Thoracic aorta (tissue), 2 donors: ENCODE measurements at regions not wholly inside any gene's neighbourhood (a gene's known extent, or its start where the extent isn't known, plus 50 kb on each side); places are given as distances from the start of the nearest gene placed in this dataset.

Experiments
- ATAC-seq: fragments of 150-250 bp; one replicate; pipeline ENCODE4 v1.8.0; 2017; ENCODE audit warnings: low read depth; ENCODE audit not compliant: insufficient number of reproducible peaks, low FRiP score
- DNase-seq: peaks from one replicate; pipeline ENCODE4 v3.0.0-alpha.2; 2020; ENCODE audit warnings: low spot score
- H3K27ac ChIP-seq, 2 donors: fragments of 200-600 bp; sonication (generic); 1 replicate in 1 of 2; 2 replicates in 1 of 2; pipeline ENCODE4 v1.5.1; 2016; ENCODE audit warnings: mild to moderate bottlenecking in 2 of 2, moderate library complexity in 2 of 2
- H3K27me3 ChIP-seq: fragments of 200-600 bp; sonication (generic); replicated peaks from 2 replicates; pipeline ENCODE4 v1.6.0; 2016; ENCODE audit warnings: mild to moderate bottlenecking; ENCODE audit not compliant: insufficient read depth
- H3K36me3 ChIP-seq: fragments of 200-600 bp; sonication (generic); one replicate; pipeline ENCODE4 v1.5.1; 2016
- H3K4me1 ChIP-seq, 2 donors: fragments of 200-600 bp; sonication (generic); 1 replicate in 1 of 2; 2 replicates in 1 of 2; pipeline versions ENCODE4 v1.5.1 to v1.6.0; 2016; ENCODE audit warnings: low read depth in 2 of 2, mild to moderate bottlenecking in 1 of 2; ENCODE audit not compliant: control insufficient read depth in 1 of 2
- H3K4me3 ChIP-seq: fragments of 200-600 bp; sonication (generic); 2 replicates; pipeline ENCODE4 v1.5.1; 2016; ENCODE audit warnings: mild to moderate bottlenecking
- H3K9me3 ChIP-seq: fragments of 200-600 bp; sonication (generic); 2 replicates; pipeline ENCODE4 v1.5.1; 2016
- TF ChIP-seq, protein P1 (sequence below): fragments of 200-600 bp; sonication (generic); IDR thresholded peaks from one replicate; pipeline ENCODE4 v1.5.1; 2019; ENCODE audit warnings: antibody characterized with exemption

DNA sequence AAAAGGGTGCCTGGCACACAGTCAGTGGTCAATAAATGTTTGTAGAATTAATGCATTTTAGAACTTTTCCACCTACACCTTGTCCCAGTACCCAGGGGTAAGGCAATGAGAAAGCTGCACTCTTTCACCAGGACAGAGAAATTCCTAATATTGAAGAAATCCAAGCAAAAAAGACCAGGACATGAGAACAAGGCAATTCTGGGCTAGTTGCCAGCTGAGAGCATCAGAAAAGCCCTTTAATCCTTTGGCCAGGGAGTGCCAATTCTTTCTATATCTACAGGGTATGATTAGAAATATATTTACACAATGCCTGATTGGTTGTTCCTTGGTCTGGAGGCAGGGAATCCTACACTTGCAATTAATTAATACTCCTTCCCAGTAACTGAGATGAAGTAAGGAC is 492.4 kb upstream of the NFIA start:
- Histone ChIP-seq H3K27ac (no peak overlapping the region), H3K36me3 (no peaks in the 10 kb centered on the region), H3K4me1 (peaks cover 4 to 14% of the 10 kb centered on the region in 2 donors), H3K9me3 (no peaks in the 10 kb centered on the region), H3K4me3 (no peak overlapping the region), H3K27me3 (no peaks in the 10 kb centered on the region)
- ATAC-seq (no peak), DNase-seq (no peak)
- TF ChIP-seq, protein P1, sequence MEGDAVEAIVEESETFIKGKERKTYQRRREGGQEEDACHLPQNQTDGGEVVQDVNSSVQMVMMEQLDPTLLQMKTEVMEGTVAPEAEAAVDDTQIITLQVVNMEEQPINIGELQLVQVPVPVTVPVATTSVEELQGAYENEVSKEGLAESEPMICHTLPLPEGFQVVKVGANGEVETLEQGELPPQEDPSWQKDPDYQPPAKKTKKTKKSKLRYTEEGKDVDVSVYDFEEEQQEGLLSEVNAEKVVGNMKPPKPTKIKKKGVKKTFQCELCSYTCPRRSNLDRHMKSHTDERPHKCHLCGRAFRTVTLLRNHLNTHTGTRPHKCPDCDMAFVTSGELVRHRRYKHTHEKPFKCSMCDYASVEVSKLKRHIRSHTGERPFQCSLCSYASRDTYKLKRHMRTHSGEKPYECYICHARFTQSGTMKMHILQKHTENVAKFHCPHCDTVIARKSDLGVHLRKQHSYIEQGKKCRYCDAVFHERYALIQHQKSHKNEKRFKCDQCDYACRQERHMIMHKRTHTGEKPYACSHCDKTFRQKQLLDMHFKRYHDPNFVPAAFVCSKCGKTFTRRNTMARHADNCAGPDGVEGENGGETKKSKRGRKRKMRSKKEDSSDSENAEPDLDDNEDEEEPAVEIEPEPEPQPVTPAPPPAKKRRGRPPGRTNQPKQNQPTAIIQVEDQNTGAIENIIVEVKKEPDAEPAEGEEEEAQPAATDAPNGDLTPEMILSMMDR = no peak

DNA sequence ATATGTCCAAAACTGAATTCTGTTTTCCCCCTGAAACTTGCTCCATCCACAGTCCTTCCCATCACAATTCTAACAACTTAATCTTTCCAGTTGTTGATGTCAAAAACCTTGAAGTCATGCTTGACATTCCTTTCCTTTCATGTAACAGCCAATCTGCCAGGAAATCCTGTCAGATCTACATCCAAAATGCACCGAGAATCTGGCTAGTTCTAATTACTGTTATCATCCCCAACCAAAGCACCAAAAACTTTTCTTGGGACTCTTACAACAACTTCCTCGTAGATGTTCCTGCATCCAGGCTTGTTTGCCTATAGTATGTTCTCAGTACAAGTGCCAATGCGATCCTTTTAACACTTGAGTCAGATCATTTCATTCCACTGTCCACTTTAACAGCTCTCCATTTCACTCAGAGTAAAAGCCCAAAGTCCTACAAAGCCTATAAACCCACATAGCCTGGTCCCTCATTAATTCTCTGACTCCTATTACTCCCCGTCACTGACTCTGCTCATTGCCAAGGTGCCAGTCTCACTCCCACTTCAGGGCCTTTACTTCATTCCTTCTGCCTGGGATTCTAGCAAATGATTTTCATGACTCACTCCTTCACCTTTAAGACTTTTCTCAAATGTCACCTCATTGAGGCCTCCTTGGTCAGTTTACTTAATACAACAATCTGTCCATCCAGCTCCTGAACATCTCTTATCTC is 493.2 kb upstream of the NFIA start:
- no peak for ATAC-seq
- Histone ChIP-seq H3K4me3 (no peak overlapping the region), H3K9me3 (peaks cover 4% of the 10 kb centered on the region), H3K4me1 (peaks cover 4 to 14% of the 10 kb centered on the region in 2 donors), H3K27me3 (no peaks in the 10 kb centered on the region), H3K36me3 (no peaks in the 10 kb centered on the region), H3K27ac (peak overlapping the region in 1 of 2 donors; percentile 38)
- TF ChIP-seq, protein P1 = no peak
- no peak for DNase-seq

DNA sequence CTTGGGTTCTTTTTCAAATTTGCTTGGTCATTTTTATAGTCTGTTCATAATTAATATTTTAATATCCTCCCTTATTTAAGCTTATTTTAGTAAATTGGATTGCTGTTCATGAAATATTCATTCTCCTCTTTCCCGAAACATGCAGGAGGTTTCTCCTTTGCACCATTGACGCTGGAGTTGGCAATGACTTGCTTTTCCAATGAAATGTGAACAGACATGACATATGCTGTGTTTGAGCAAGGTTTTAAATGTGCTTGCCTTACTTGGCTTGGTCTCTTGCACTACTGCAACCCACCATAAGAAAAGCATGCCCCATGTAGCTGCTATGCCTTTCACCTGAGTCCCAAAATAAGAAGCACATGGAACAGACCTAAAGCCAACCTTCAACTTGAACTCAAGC is 498.0 kb upstream of the NFIA start:
- no peak overlapping the region for H3K4me3 ChIP-seq

DNA sequence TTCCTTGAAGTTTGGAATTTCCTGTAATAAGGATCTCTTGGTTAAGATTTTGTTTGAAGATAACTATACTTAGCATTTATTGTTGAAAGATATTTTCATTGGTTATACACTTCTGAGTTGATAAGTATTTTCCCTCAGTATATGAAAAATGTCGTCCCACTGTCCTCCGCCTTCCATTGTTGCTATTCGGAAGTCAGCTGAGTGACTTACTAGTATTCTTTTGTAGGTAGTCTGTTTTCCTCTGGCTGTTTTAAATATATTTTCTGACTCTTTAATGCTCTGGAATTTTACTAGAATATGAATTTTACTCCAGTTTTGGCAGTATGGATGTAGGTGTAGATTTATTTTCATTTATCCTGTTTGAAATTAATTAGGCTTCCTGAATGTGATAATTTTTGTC is 498.7 kb upstream of the NFIA start:
- TF ChIP-seq, protein P1 = no peak
- Histone ChIP-seq H3K36me3 (no peaks in the 10 kb centered on the region), H3K27me3 (no peaks in the 10 kb centered on the region), H3K4me3 (no peak overlapping the region), H3K27ac (no peak overlapping the region), H3K4me1 (peaks cover 0 to under 1% of the 10 kb centered on the region in 2 donors), H3K9me3 (peaks cover 14% of the 10 kb centered on the region)
- no peak for DNase-seq
- no peak for ATAC-seq

More for the DNA sequence above, 498.0 kb upstream of the NFIA start:
- no peaks in the 10 kb centered on the region for H3K36me3 ChIP-seq
- no peaks in the 10 kb centered on the region for H3K27me3 ChIP-seq
- DNase-seq (no peak), ATAC-seq (no peak)
- H3K4me1 ChIP-seq = peaks cover 0 to 8% of the 10 kb centered on the region in 2 donors
- no peak overlapping the region for H3K27ac ChIP-seq
- TF ChIP-seq, protein P1 = no peak
- peaks cover 14% of the 10 kb centered on the region for H3K9me3 ChIP-seq

DNA sequence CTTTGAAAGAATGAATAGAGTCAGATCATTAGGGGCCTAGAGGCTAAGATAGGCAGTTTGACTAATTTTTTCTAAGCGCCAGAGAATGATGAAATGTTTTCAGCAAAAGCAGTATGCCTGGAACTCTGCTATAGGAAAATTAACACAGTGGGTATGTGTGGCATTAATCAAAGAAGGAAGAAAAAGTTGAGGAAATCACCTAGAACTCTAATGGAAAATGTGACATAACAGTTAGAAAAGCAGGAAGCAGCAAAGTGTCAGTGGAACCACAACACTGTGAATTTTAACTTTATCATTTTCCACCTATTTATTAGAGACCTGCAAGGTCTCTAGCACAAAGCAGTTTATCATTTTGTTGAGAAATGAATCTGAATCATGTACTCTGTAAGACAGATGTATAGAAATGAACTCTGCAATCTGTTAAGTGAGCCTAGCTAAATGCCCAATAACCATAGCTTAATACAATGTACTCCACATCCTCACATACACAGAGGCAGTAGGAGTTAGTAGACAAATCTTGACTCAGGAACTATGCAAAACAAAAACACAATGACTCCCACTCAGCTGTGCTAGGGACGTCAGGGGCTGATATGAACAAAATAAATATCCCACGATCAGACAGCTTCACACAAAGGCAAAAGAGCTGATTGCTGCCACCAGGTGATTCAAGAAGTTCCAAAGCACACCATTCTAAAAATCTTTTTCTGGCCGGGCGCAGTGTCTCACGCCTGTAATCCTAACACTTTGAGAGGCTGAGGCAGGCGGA is 500.7 kb upstream of the NFIA start:
- H3K27me3 ChIP-seq = no peaks in the 10 kb centered on the region
- no peak for ATAC-seq

More for the DNA sequence above, 500.7 kb upstream of the NFIA start:
- Histone ChIP-seq H3K27ac (no peak overlapping the region), H3K4me1 (peaks cover 0 to 5% of the 10 kb centered on the region in 2 donors), H3K9me3 (peaks cover 14% of the 10 kb centered on the region), H3K36me3 (no peaks in the 10 kb centered on the region), H3K4me3 (no peak overlapping the region)
- no peak for DNase-seq
- TF ChIP-seq, protein P1 = no peak
